H1 (cell line): ENCODE measurements at regions not wholly inside any gene's neighbourhood (a gene's known extent, or its start where the extent isn't known, plus 50 kb on each side); places are given as distances from the start of the nearest gene placed in this dataset.

Experiments
- CTCF ChIA-PET: fragments of 300-600 bp; sonication (Branson Sonifier 250); formaldehyde crosslinking; loops from one replicate; lab custom pipeline; 2021; ENCODE audit not compliant: partially characterized antibody; lab: Charles Lee
- POLR2A ChIA-PET: fragments of 300-600 bp; sonication (Branson Sonifier 250); formaldehyde crosslinking; loops from one replicate; lab custom pipeline; 2021; ENCODE audit warnings: inconsistent platforms; ENCODE audit not compliant: partially characterized antibody; lab: Charles Lee
- DNase-seq, 2 experiments: peaks; one replicate each; pipeline versions ENCODE4 v3.0.0 to v3.0.0-alpha.2; 2010 to 2022; ENCODE audit warnings: low spot score in 2 of 2, low read depth in 1 of 2, mixed read lengths in 1 of 2
- FAIRE-seq: peaks from 2 replicates; lab custom pipeline; 2011; peaks lifted over from hg19 to GRCh38; lab: Jason Lieb, UNC
- H2AFZ ChIP-seq: 2 replicates; pipeline ENCODE4 v1.8.1; 2012; ENCODE audit warnings: low read length, inconsistent platforms
- H2AK5ac ChIP-seq: 2 replicates; pipeline ENCODE4 v1.6.1; 2013; ENCODE audit warnings: low read depth, low read length
- H2BK120ac ChIP-seq: replicated peaks from 2 replicates; pipeline ENCODE3; 2013; ENCODE audit warnings: low read depth, low read length, inconsistent platforms
- H2BK12ac ChIP-seq: 2 replicates; pipeline ENCODE4 v1.6.1; 2013; ENCODE audit warnings: low read depth, low read length
- H2BK15ac ChIP-seq: 2 replicates; pipeline ENCODE4 v1.6.1; 2013; ENCODE audit warnings: low read length
- H2BK20ac ChIP-seq: 2 replicates; pipeline ENCODE4 v1.6.1; 2013; ENCODE audit warnings: low read length
- H2BK5ac ChIP-seq: 2 replicates; pipeline ENCODE4 v1.6.1; 2013; ENCODE audit warnings: low read depth, low read length
- H3K14ac ChIP-seq: 2 replicates; pipeline ENCODE4 v1.6.1; 2013; ENCODE audit warnings: inconsistent platforms; ENCODE audit not compliant: insufficient read length
- H3K18ac ChIP-seq: 2 replicates; pipeline ENCODE4 v1.6.1; 2013; ENCODE audit warnings: low read length; ENCODE audit errors: extremely low read depth
- H3K23ac ChIP-seq: 2 replicates; pipeline ENCODE4 v1.6.1; 2013; ENCODE audit warnings: inconsistent platforms; ENCODE audit not compliant: insufficient read length
- H3K23me2 ChIP-seq: 2 replicates; pipeline ENCODE4 v1.6.1; 2013; ENCODE audit warnings: low read depth, low read length
- H3K27ac ChIP-seq: 2 replicates; pipeline ENCODE4 v1.6.1; 2011; ENCODE audit warnings: low read depth, low read length, inconsistent platforms
- H3K27me3 ChIP-seq, 4 experiments: replicated peaks in 1 of 4; 1 replicate in 1 of 4; 2 replicates in 3 of 4; pipeline versions ENCODE4 v1.6.1 to v1.8.1; 2011 to 2013; ENCODE audit warnings: low read length in 3 of 4, mild to moderate bottlenecking in 3 of 4, inconsistent platforms in 2 of 4, mixed read lengths in 2 of 4, moderate library complexity in 1 of 4; ENCODE audit not compliant: control insufficient read depth in 3 of 4, insufficient read depth in 3 of 4; ENCODE audit errors: extremely low read depth in 1 of 4
- H3K36me3 ChIP-seq, 4 experiments: 2 replicates each; pipeline versions ENCODE4 v1.6.1 to v1.8.1; 2011 to 2013; ENCODE audit warnings: mild to moderate bottlenecking in 4 of 4, low read length in 3 of 4, moderate library complexity in 2 of 4, control low read depth in 1 of 4, inconsistent platforms in 1 of 4; ENCODE audit not compliant: insufficient read depth in 4 of 4, control insufficient read depth in 2 of 4
- H3K4ac ChIP-seq: replicated peaks from 2 replicates; pipeline ENCODE3; 2013; ENCODE audit warnings: low read length, low read depth, mixed read lengths, inconsistent platforms; ENCODE audit not compliant: insufficient read length
- H3K4me1 ChIP-seq, 4 experiments: replicated peaks in 1 of 4; 1 replicate in 1 of 4; 2 replicates in 3 of 4; pipeline versions ENCODE4 v1.6.1 to v1.8.1; 2011 to 2013; ENCODE audit warnings: low read length in 3 of 4, inconsistent platforms in 2 of 4, mixed read lengths in 1 of 4; ENCODE audit not compliant: insufficient read depth in 4 of 4, control insufficient read depth in 3 of 4
- H3K4me2 ChIP-seq, 2 experiments: 2 replicates each; pipeline versions ENCODE4 v1.6.1 to v1.8.1; 2011 to 2013; ENCODE audit warnings: low read depth in 2 of 2, low read length in 2 of 2, control low read depth in 1 of 2, inconsistent platforms in 1 of 2, mild to moderate bottlenecking in 1 of 2; ENCODE audit not compliant: insufficient read depth in 1 of 2
- H3K4me3 ChIP-seq, 4 experiments: fragments of 200-600, 300-600 bp in 1 of 4; sonication (generic), shearing (Covaris generic), sonication (Bioruptor Twin) in 1 of 4; 2 replicates each; pipeline versions ENCODE4 v1.5.1 to v1.8.1; 2011 to 2016; ENCODE audit warnings: low read length in 4 of 4, low read depth in 3 of 4, control low read depth in 2 of 4, inconsistent platforms in 2 of 4, mild to moderate bottlenecking in 2 of 4, mixed read lengths in 1 of 4, moderate library complexity in 1 of 4; ENCODE audit not compliant: insufficient read depth in 2 of 4; ENCODE audit errors: extremely low read depth in 1 of 4
- H3K56ac ChIP-seq: replicated peaks from 2 replicates; pipeline ENCODE3; 2013; ENCODE audit warnings: low read depth, mild to moderate bottlenecking, mixed read lengths, low read length, inconsistent platforms; ENCODE audit not compliant: insufficient read length
- H3K79me1 ChIP-seq: 2 replicates; pipeline ENCODE4 v1.6.1; 2013; ENCODE audit warnings: low read depth, low read length, control low read depth
- H3K79me2 ChIP-seq, 2 experiments: 2 replicates each; pipeline versions ENCODE4 v1.6.1 to v1.8.1; 2012 to 2013; ENCODE audit warnings: low read length in 2 of 2, mild to moderate bottlenecking in 2 of 2, inconsistent platforms in 1 of 2; ENCODE audit not compliant: insufficient read depth in 2 of 2, control insufficient read depth in 1 of 2
- H3K9ac ChIP-seq, 4 experiments: replicated peaks in 1 of 4; 1 replicate in 1 of 4; 2 replicates in 3 of 4; pipeline versions ENCODE4 v1.6.1 to v1.8.1; 2011 to 2013; ENCODE audit warnings: low read depth in 3 of 4, low read length in 3 of 4, control low read depth in 2 of 4, mild to moderate bottlenecking in 2 of 4, moderate library complexity in 2 of 4, inconsistent platforms in 1 of 4; ENCODE audit errors: extremely low read depth in 1 of 4
- H3K9me3 ChIP-seq, 2 experiments: 2 replicates each; pipeline versions ENCODE4 v1.6.1 to v1.8.1; 2012 to 2013; ENCODE audit warnings: mild to moderate bottlenecking in 2 of 2, moderate library complexity in 2 of 2, control low read depth in 1 of 2, inconsistent platforms in 1 of 2, low read depth in 1 of 2, low read length in 1 of 2, mixed read lengths in 1 of 2; ENCODE audit not compliant: insufficient read depth in 2 of 2
- H4K20me1 ChIP-seq, 2 experiments: replicated peaks in 1 of 2; 2 replicates each; pipeline versions ENCODE3 to v1.8.1; 2011 to 2013; ENCODE audit warnings: inconsistent platforms in 2 of 2, low read length in 2 of 2, mild to moderate bottlenecking in 1 of 2; ENCODE audit not compliant: insufficient read depth in 2 of 2, control insufficient read depth in 1 of 2
- H4K5ac ChIP-seq: 2 replicates; pipeline ENCODE4 v1.6.1; 2013; ENCODE audit warnings: low read length, low read depth, mixed read lengths, inconsistent platforms; ENCODE audit not compliant: insufficient read length
- H4K8ac ChIP-seq: 2 replicates; pipeline ENCODE4 v1.8.0; 2013; ENCODE audit warnings: mild to moderate bottlenecking, moderate library complexity, low read length, inconsistent platforms; ENCODE audit not compliant: insufficient read depth; ENCODE audit errors: extremely low read depth
- H4K91ac ChIP-seq: replicated peaks from 2 replicates; pipeline ENCODE3; 2013; ENCODE audit warnings: low read length, mixed read lengths, inconsistent platforms; ENCODE audit not compliant: insufficient read length
- BCL11A ChIP-seq, 2 experiments: IDR thresholded peaks; one replicate each; pipeline ENCODE4 v1.6.1; 2011; ENCODE audit warnings: low read depth in 2 of 2, low read length in 2 of 2, mild to moderate bottlenecking in 2 of 2
- CEBPB ChIP-seq: IDR thresholded peaks from 2 replicates; pipeline ENCODE4 v1.6.1; 2012; ENCODE audit warnings: low read depth, low read length
- CHD1 ChIP-seq: IDR thresholded peaks from 2 replicates; pipeline ENCODE4 v1.6.1; 2012; ENCODE audit warnings: low read depth, low read length, improper control_type of control experiment
- CHD2 ChIP-seq: IDR thresholded peaks from 2 replicates; pipeline ENCODE4 v1.6.1; 2012; ENCODE audit warnings: low read length, improper control_type of control experiment
- EZH2 ChIP-seq: fragments of 200-600 bp; sonication (generic); IDR thresholded peaks from 2 replicates; pipeline ENCODE4 v1.7.1; 2012; ENCODE audit warnings: low read depth, mild to moderate bottlenecking, moderate library complexity, low read length, inconsistent platforms; ENCODE audit not compliant: severe bottlenecking
- JUND ChIP-seq: IDR thresholded peaks from 2 replicates; pipeline ENCODE4 v1.6.1; 2011; ENCODE audit warnings: mild to moderate bottlenecking, improper control_type of control experiment, low read length
- KDM4A ChIP-seq: IDR thresholded peaks from one replicate; pipeline ENCODE4 v1.7.1; 2012; ENCODE audit warnings: low read depth, mild to moderate bottlenecking, moderate library complexity, low read length, inconsistent platforms; ENCODE audit not compliant: severe bottlenecking
- KDM5A ChIP-seq: fragments of 200-600 bp; IDR thresholded peaks from 2 replicates; pipeline ENCODE4 v1.7.1; 2012; ENCODE audit warnings: mild to moderate bottlenecking, low read length, inconsistent platforms, mixed read lengths
- NANOG ChIP-seq: IDR thresholded peaks from 2 replicates; pipeline ENCODE4 v1.6.1; 2011; ENCODE audit warnings: low read length, low read depth, mild to moderate bottlenecking, inconsistent platforms; ENCODE audit not compliant: insufficient read depth, poor library complexity, severe bottlenecking
- POLR2A ChIP-seq, 2 experiments: IDR thresholded peaks; 1 replicate in 1 of 2; 2 replicates in 1 of 2; pipeline ENCODE4 v1.6.1; 2011; ENCODE audit warnings: low read depth in 2 of 2, low read length in 2 of 2, mild to moderate bottlenecking in 2 of 2; ENCODE audit errors: control extremely low read depth in 1 of 2
- RAD21 ChIP-seq, 2 experiments: IDR thresholded peaks in 1 of 2; conservative IDR thresholded peaks in 1 of 2; 2 replicates each; pipeline ENCODE4 v1.6.1; 2011; ENCODE audit warnings: low read depth in 2 of 2, low read length in 2 of 2, improper control_type of control experiment in 1 of 2, inconsistent platforms in 1 of 2, mild to moderate bottlenecking in 1 of 2, moderate library complexity in 1 of 2
- RNF2 ChIP-seq: fragments of 200-900, 300-1000 bp; sonication (generic); IDR thresholded peaks from 2 replicates; pipeline ENCODE4 v1.7.1; 2016; ENCODE audit warnings: borderline replicate concordance, low read depth, mild to moderate bottlenecking, antibody characterized with exemption, low read length; ENCODE audit not compliant: poor library complexity, severe bottlenecking; ENCODE audit errors: missing control alignments
- SAP30 ChIP-seq: fragments of 300-600 bp; sonication (generic); IDR thresholded peaks from 2 replicates; pipeline ENCODE4 v1.7.1; 2012; ENCODE audit warnings: low read length, moderate library complexity, mild to moderate bottlenecking, inconsistent platforms; ENCODE audit not compliant: insufficient read depth, insufficient replicate concordance
- SIX5 ChIP-seq: IDR thresholded peaks from 2 replicates; pipeline ENCODE4 v1.6.1; 2011; ENCODE audit warnings: mild to moderate bottlenecking, low read depth, low read length
- TCF12 ChIP-seq: IDR thresholded peaks from 2 replicates; pipeline ENCODE4 v1.6.1; 2011; ENCODE audit warnings: low read depth, mild to moderate bottlenecking, low read length
- TEAD4 ChIP-seq: IDR thresholded peaks from 2 replicates; pipeline ENCODE4 v1.6.1; 2012; ENCODE audit warnings: low read depth, low read length, inconsistent platforms, mixed read lengths
- WGBS, 2 experiments: shearing (Covaris generic) in 1 of 2; methylation state at CpG; one replicate each; pipeline versions ENCODE4 v1.1.6 to v1.1.7; 2013 to 2015; ENCODE audit warnings: low lambda C conversion rate in 2 of 2, mixed read lengths in 2 of 2, inconsistent platforms in 1 of 2, low coverage in 1 of 2, missing lambda C conversion rate in 1 of 2; ENCODE audit not compliant: insufficient replicate concordance in 2 of 2, insufficient coverage in 1 of 2, insufficient read length in 1 of 2; ENCODE audit errors: extremely low coverage in 1 of 2, missing lambda C conversion rate in 1 of 2; 5-methylcytosine and 5-hydroxymethylcytosine counted together

GRCh38 chr12:59414051-59414450 lies 181.8 kb upstream of the SLC16A7 start:
- DNase-seq (no peak), FAIRE-seq (no peak)
- Histone ChIP-seq H3K23ac (no peak overlapping the region), H4K20me1 (no peaks in the 10 kb centered on the region), H2BK5ac (no peak overlapping the region), H3K4me1 (no peaks in the 10 kb centered on the region), H3K27ac (no peak overlapping the region), H3K79me1 (no peaks in the 10 kb centered on the region), H2BK20ac (no peak overlapping the region), H3K18ac (no peak overlapping the region), H3K79me2 (no peaks in the 10 kb centered on the region), H4K5ac (no peak overlapping the region), H3K4me3 (no peak overlapping the region), H3K4ac (no peak overlapping the region), H2AK5ac (no peak overlapping the region), H4K8ac (no peak overlapping the region), H2BK120ac (no peak overlapping the region), H3K27me3 (no peaks in the 10 kb centered on the region), H3K23me2 (no peaks in the 10 kb centered on the region), H3K9ac (no peak overlapping the region), H2AFZ (no peak overlapping the region), H2BK12ac (no peak overlapping the region), H3K14ac (no peak overlapping the region), H3K4me2 (no peak overlapping the region), H3K36me3 (no peaks in the 10 kb centered on the region), H4K91ac (no peak overlapping the region), H3K56ac (no peak overlapping the region), H2BK15ac (no peak overlapping the region), H3K9me3 (no peaks in the 10 kb centered on the region)
- CTCF ChIA-PET, result no interaction called here
- TF ChIP-seq EZH2, result no peak
- no peak for TF ChIP-seq POLR2A (IDR thresholded peaks at IDR 0.05; ENCODE audit: control extremely low read depth in 1 of 2, low read depth in 2 of 2, low read length in 2 of 2)
- no peak for TF ChIP-seq CEBPB
- no peak for TF ChIP-seq SAP30
- TF ChIP-seq TCF12, result no peak
- no peak for TF ChIP-seq KDM4A
- TF ChIP-seq TEAD4, result no peak
- TF ChIP-seq SIX5, result no peak
- TF ChIP-seq RAD21 (IDR thresholded peaks at IDR 0.05 in 1 of 2, conservative IDR thresholded peaks at IDR 0.05 in 1 of 2; ENCODE audit: low read depth in 2 of 2, low read length in 2 of 2), result no peak
- TF ChIP-seq NANOG, result no peak
- no peak for TF ChIP-seq CHD1
- no peak for TF ChIP-seq KDM5A
- TF ChIP-seq RNF2, result no peak
- TF ChIP-seq JUND, result no peak
- TF ChIP-seq BCL11A (IDR thresholded peaks at IDR 0.05; ENCODE audit: low read depth in 2 of 2, low read length in 2 of 2), result no peak
- no peak for TF ChIP-seq CHD2
- POLR2A ChIA-PET, result no interaction called here
- WGBS, 2 experiments, result 80% methylated on average over 1 of the region's 1 CpG; no CpG with 5 or more reads in 1 of the 2 experiments
